Activated CD4-positive, alpha-beta T cell treated with anti-CD3 and anti-CD28 coated beads, Interleukin-2, amount 10 ng/mL, durations not matched to agents 24 days and 14 days (primary cell): ENCODE measurements at regions not wholly inside any gene's neighbourhood (a gene's known extent, or its start where the extent isn't known, plus 50 kb on each side); places are given as distances from the start of the nearest gene placed in this dataset.

Experiments used
- DNase-seq: peaks from one replicate; pipeline ENCODE4 v3.0.0; 2022
- H3K27ac Mint-ChIP-seq: one replicate; pipeline ENCODE4 v1.8.0; 2022; ENCODE audit warnings: mild to moderate bottlenecking, mixed read lengths
- H3K27me3 Mint-ChIP-seq: one replicate; pipeline ENCODE4 v1.8.0; 2022; ENCODE audit warnings: mixed read lengths
- H3K36me3 Mint-ChIP-seq: one replicate; pipeline ENCODE4 v1.8.0; 2022; ENCODE audit warnings: low read depth, mild to moderate bottlenecking, mixed read lengths
- H3K4me1 Mint-ChIP-seq: one replicate; pipeline ENCODE4 v1.8.0; 2021; ENCODE audit warnings: mixed read lengths
- H3K4me3 Mint-ChIP-seq: one replicate; pipeline ENCODE4 v1.8.0; 2022; ENCODE audit warnings: mild to moderate bottlenecking, moderate library complexity, mixed read lengths
- H3K9me3 Mint-ChIP-seq: one replicate; pipeline ENCODE4 v1.8.0; 2021; ENCODE audit warnings: mixed read lengths
- intact Hi-C: fragments of 100-400 bp; cut with micrococcal nuclease; formaldehyde crosslinking; loops from one replicate; pipeline ENCODE4 v1.15.1; 2023

DNA sequence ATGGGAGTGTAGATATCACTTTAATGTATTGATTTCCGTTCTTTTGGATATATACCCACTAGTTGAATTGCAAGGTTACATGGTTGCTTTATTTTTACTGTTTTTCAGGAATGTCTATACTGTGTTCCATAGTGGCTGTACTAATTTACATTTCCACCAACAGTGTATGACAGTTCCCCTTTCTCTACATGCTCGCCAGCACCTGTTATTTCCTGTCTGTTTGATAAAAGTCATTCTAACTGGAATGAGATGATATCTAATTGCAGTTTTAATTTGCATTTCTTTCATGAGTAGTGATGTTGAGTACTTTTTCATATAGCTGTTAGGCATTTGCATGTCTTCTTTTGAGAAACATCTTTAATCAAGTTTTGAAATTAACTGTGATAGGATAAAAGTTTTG is 818.6 kb downstream of the SLITRK6 start:
- no peak overlapping the region for H3K4me3 Mint-ChIP-seq
- no peak overlapping the region for H3K27ac Mint-ChIP-seq
- no peaks in the 10 kb centered on the region for H3K4me1 Mint-ChIP-seq
- no peak for DNase-seq
- intact Hi-C loops: no loop called here
- no peaks in the 10 kb centered on the region for H3K27me3 Mint-ChIP-seq
- H3K9me3 Mint-ChIP-seq: no peaks in the 10 kb centered on the region
- H3K36me3 Mint-ChIP-seq: no peaks in the 10 kb centered on the region

DNA sequence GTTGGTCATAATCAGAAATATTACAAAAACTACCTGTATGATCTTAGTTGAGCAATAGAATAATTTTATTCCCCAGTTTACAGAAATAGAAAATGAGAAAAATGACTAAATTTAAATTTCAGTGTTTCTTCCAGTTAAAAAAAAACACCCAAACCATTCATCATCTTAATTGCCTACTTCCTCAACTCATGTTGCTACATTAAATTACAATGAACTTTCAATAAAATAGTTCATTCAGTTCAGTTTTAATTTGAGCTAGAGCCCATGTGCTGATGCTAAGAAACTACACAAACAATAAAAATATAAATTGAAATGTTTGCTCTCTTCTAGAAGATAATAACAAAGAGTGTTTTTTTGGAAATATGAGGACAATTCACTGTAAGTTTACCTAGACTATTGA is 820.4 kb downstream of the SLITRK6 start:
- no peak overlapping the region for H3K27ac Mint-ChIP-seq
- H3K4me1 Mint-ChIP-seq: no peaks in the 10 kb centered on the region

DNA sequence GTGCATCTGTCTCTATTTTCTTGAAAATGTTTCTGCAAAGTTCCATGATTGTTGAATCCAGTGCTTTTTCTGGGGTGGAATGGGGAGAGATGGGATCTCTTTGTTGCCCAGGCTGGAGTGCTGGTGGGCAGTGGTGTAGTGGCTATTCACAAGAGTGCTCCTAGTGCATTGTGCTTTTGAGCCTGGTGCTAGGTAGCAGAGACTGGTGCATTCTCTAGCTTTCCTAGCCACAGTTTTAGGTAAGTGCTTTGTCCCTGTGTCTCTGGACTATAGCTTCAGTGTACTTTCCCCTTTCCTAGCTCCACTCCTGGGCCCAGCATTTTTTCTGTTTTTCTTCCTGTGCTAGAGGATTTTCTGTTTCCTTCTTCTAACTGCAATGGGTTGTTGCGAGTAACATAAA is 825.6 kb downstream of the SLITRK6 start:
- Mint-ChIP-seq H3K9me3 (no peaks in the 10 kb centered on the region), H3K4me1 (no peaks in the 10 kb centered on the region), H3K36me3 (no peaks in the 10 kb centered on the region), H3K27ac (no peak overlapping the region), H3K27me3 (no peaks in the 10 kb centered on the region), H3K4me3 (no peak overlapping the region)
- intact Hi-C loops: no loop called here
- DNase-seq: no peak

More for the DNA sequence above, 820.4 kb downstream of the SLITRK6 start:
- no peak for DNase-seq
- no peaks in the 10 kb centered on the region for H3K36me3 Mint-ChIP-seq
- H3K9me3 Mint-ChIP-seq: no peaks in the 10 kb centered on the region
- intact Hi-C loops: loop anchor here (5.0 kb wide), 1 partner anchor 333 kb away; no protein-coding TSS in a partner anchor
- H3K4me3 Mint-ChIP-seq: no peak overlapping the region
- H3K27me3 Mint-ChIP-seq: no peaks in the 10 kb centered on the region

DNA sequence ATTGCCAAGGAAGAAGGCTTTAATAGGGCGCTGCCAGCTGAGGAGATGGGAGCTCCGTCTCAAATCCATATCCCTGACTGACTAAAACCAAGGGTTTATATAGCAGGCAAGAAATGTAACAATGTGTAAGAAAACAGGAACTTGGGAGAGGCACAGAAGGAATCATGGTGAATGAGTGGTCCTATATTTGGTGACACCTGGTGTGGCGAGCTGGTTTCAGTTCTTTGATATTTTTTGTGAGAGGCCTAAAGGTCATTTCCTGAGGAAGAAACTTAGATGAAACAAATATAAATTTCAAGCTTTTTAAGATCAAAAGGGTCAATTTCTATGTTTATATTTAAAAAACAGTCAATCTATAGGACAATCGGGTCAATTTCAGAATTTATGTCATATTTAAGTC is 826.3 kb downstream of the SLITRK6 start:
- H3K27ac Mint-ChIP-seq: no peak overlapping the region
- H3K4me3 Mint-ChIP-seq: no peak overlapping the region
- DNase-seq: no peak
- H3K9me3 Mint-ChIP-seq: no peaks in the 10 kb centered on the region
- H3K27me3 Mint-ChIP-seq: no peaks in the 10 kb centered on the region
- H3K36me3 Mint-ChIP-seq: no peaks in the 10 kb centered on the region
- intact Hi-C loops: no loop called here
- H3K4me1 Mint-ChIP-seq: no peaks in the 10 kb centered on the region

DNA sequence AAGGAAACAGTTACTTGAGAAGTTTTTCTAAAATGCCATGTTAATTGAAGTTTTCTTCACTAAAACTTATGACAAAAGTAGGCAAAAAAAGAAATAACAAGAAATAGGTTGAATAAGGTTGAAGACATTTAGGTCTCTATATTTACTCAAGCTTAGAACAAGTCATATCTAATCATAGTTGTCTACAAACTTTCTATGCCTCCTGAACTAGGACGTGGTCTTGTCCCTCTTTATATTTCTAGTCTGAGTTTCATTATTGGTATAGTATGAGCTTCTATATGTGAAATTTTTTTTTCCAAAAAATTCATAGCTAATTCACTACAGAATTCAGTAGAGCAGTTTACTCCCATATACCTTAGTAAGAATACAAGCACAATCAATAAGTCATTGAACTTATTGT is 836.4 kb downstream of the SLITRK6 start:
- DNase-seq: no peak
- no peak overlapping the region for H3K27ac Mint-ChIP-seq
- no peaks in the 10 kb centered on the region for H3K4me1 Mint-ChIP-seq
- intact Hi-C loops: no loop called here
- H3K36me3 Mint-ChIP-seq: no peaks in the 10 kb centered on the region
- H3K4me3 Mint-ChIP-seq: no peak overlapping the region
- no peaks in the 10 kb centered on the region for H3K27me3 Mint-ChIP-seq
- no peaks in the 10 kb centered on the region for H3K9me3 Mint-ChIP-seq

DNA sequence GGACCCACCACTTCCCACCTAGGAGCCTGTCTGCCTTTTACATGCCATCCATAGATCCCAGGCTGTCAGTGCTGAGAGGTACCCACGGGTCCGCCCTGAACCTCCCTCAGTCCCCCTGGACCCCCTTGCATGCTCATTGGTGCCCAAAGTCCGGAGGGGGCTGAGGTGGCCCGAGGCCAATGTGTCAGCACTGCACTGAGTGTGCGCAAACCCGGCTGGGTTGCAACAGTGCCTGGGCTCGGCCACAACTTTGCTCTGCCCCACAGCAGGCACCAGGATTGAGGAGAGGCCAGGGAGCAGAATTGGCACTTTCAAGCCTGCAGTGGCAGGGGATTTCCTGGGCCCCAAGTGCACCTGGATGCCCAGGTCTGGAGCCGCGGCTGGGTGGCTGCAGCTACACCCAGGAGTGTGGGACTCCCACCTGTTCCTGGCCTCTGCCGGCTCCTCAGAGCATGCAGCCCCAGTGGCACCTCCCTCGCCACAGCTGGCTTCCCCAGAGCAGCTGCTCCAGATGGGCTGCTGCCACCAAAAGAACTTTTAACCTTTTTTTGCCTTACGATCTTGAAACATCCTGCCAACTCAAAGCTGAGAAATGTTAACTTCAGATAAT is 837.0 kb downstream of the SLITRK6 start:
- H3K4me1 Mint-ChIP-seq: no peaks in the 10 kb centered on the region
- intact Hi-C loops: no loop called here
- no peaks in the 10 kb centered on the region for H3K27me3 Mint-ChIP-seq
- H3K27ac Mint-ChIP-seq: no peak overlapping the region
- H3K36me3 Mint-ChIP-seq: no peaks in the 10 kb centered on the region
- H3K9me3 Mint-ChIP-seq: no peaks in the 10 kb centered on the region
- no peak for DNase-seq
- no peak overlapping the region for H3K4me3 Mint-ChIP-seq

DNA sequence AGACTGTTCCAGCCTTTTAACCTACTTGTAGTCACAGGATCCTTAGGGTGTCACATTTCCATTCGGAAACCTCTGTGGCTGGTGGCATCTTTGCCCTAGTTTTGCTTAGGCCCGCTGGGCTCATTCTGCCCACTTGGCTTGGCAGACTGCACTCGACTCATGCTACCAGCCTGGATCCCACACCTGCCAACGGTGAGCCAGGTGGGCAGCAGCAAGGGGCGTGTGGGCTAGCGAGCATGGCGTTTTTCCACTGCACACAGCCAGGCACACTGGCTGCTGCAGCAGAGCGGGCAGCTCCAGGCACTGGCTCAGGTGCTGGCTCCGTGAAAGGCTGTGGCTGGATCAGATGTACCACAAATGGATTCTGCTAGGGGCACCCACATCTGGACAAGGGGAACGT is 838.2 kb downstream of the SLITRK6 start:
- Mint-ChIP-seq H3K27me3 (no peaks in the 10 kb centered on the region), H3K4me1 (no peaks in the 10 kb centered on the region), H3K4me3 (no peak overlapping the region), H3K36me3 (no peaks in the 10 kb centered on the region), H3K9me3 (no peaks in the 10 kb centered on the region), H3K27ac (no peak overlapping the region)
- intact Hi-C loops: no loop called here
- no peak for DNase-seq

DNA sequence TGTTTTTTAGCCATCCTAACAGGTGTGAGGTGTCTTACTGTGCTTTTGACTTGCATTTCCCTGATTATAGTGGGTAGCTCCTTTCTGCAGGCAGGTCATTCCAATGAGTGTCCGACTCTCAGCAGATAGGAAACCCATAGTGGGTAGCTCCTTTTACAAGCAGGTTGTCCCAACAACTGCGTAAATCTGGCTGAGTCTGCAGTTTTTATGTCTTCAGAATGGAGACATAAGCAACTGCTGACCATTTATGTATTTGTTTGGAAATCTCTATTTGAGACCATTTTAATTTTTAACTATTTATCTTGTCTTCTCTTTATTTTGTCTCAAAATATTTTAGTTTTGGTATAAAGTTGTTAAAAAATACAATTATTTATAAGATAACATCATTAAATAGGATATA is 839.4 kb downstream of the SLITRK6 start:
- Mint-ChIP-seq H3K27me3 (no peaks in the 10 kb centered on the region), H3K9me3 (no peaks in the 10 kb centered on the region), H3K4me1 (no peaks in the 10 kb centered on the region), H3K36me3 (no peaks in the 10 kb centered on the region), H3K27ac (no peak overlapping the region), H3K4me3 (no peak overlapping the region)
- intact Hi-C loops: no loop called here
- DNase-seq: no peak

DNA sequence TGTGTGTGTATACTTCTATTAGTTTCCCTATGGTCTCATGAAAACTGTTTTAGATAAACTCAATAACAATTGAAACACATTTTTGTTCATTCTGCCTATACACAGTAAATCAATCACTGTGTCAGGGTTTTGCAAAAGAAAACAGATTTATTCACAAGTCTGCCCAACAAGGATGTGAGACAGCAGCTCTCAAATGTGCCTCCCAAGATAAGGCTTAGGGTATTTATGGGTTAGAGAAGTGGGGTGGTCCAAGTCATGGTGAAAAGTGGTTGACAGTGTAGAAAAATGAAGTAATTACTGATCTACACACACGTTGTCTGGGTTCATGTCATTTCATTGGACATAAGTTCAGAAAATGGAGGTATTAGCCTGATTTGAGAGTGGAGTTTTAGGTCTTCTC is 844.6 kb downstream of the SLITRK6 start:
- intact Hi-C loops: no loop called here
- Mint-ChIP-seq H3K27me3 (no peaks in the 10 kb centered on the region), H3K27ac (no peak overlapping the region), H3K9me3 (peaks cover 3% of the 10 kb centered on the region), H3K4me1 (no peaks in the 10 kb centered on the region), H3K36me3 (no peaks in the 10 kb centered on the region), H3K4me3 (no peak overlapping the region)
- no peak for DNase-seq

DNA sequence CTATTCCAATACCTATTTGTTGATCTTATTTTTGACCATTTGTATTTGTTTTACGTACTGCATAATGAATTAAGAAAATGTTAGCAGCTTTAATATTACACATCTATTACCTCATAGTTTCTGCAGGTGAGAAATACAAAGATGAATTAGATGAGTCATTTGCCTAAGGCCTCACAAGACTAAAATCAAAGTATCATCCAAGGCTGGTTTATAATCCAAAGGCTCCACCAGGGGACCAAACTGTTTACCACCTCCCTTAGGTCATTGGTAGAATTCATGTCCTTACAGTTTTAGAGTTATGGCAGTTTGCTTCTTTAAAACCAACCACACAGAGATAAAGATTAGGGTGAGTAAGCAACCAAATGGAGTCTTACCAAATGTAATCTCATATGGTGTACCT is 848.1 kb downstream of the SLITRK6 start:
- Mint-ChIP-seq H3K4me3 (no peak overlapping the region), H3K36me3 (no peaks in the 10 kb centered on the region), H3K9me3 (peaks cover 3% of the 10 kb centered on the region), H3K27ac (no peak overlapping the region), H3K27me3 (no peaks in the 10 kb centered on the region), H3K4me1 (no peaks in the 10 kb centered on the region)
- intact Hi-C loops: no loop called here
- DNase-seq: no peak

DNA sequence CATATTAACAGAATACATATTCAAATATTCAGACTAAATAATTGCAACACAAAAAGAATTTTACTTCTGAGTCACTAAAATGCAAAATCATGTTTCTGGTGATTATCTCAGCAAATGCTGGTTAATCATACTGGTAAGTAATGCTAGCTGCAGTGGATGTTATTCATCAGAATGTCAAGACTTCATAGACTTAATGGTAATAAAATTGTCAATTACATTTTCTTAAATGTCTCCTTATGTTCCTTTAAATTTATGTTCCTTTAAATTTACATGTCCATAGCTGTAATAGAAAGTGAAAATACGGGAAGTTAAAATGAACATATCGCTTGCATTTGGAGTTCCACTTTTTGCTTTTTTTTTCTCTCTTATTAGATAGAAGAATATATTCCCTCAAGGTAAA is 853.0 kb downstream of the SLITRK6 start:
- H3K27me3 Mint-ChIP-seq: no peaks in the 10 kb centered on the region
- H3K27ac Mint-ChIP-seq: no peak overlapping the region
- no peak for DNase-seq
- no peaks in the 10 kb centered on the region for H3K4me1 Mint-ChIP-seq
- intact Hi-C loops: no loop called here
- no peak overlapping the region for H3K4me3 Mint-ChIP-seq
- no peaks in the 10 kb centered on the region for H3K36me3 Mint-ChIP-seq
- peaks cover 3% of the 10 kb centered on the region for H3K9me3 Mint-ChIP-seq

DNA sequence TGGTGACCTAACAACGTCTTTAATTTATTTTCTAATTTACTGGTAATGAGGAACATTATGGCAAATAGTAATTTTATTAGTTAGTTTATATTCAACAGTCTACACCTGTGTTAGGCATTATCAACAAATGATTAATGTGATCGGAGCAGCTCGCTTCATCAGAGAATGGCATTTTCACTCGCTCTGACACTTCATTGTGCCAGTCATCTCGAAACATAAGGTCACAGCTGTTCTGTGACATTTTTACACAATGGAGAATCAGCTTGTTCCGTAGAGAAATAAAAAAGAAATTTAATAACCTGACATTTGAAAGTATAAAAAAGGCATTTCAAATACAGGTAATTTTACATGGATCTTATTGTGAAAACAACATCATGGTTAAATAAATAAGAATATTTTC is 858.4 kb downstream of the SLITRK6 start:
- no peak for DNase-seq
- Mint-ChIP-seq H3K4me3 (no peak overlapping the region), H3K27ac (no peak overlapping the region), H3K27me3 (no peaks in the 10 kb centered on the region), H3K4me1 (no peaks in the 10 kb centered on the region), H3K9me3 (no peaks in the 10 kb centered on the region), H3K36me3 (no peaks in the 10 kb centered on the region)
- intact Hi-C loops: no loop called here

DNA sequence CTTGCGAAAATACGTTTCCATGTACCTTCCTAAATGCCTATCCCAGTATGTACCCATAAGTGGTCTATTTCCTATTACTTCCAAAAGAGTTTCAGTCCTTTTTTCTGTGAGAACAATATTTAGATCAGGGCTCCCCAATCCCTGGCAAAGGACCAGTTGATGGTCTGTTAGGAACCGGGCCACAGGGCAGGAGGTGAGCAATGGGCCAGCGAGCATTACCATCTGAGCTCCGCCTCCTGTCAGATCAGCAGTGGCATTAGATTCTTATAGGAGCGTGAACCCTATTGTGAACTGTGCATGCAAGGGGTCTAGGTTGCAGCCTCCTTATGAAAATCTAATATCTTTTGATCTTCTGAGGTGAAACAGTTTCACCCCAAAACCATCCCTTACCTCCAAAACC is 859.1 kb downstream of the SLITRK6 start:
- no peaks in the 10 kb centered on the region for H3K9me3 Mint-ChIP-seq
- H3K27me3 Mint-ChIP-seq: no peaks in the 10 kb centered on the region
- DNase-seq: no peak
- H3K27ac Mint-ChIP-seq: no peak overlapping the region
- no peaks in the 10 kb centered on the region for H3K36me3 Mint-ChIP-seq
- no peak overlapping the region for H3K4me3 Mint-ChIP-seq
- no peaks in the 10 kb centered on the region for H3K4me1 Mint-ChIP-seq
- intact Hi-C loops: no loop called here

DNA sequence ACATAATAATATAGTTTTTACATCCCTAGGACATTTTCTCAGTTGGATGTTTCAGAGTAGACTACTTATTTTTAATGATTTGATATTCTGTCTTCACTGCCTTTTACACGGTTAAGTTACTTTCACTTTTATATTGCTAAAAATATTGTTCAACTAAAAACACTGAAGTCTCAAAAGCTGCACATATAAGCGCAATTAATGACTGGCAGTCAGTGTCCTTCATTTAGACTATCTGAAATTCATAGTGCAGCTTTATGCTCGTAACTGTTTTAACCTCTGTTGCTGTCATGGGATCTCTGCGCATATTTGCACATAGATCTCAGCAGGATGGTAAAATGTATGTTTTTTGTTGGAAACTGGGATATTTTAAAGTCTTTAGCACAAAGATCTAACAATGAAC is 864.3 kb downstream of the SLITRK6 start:
- Mint-ChIP-seq H3K4me3 (no peak overlapping the region), H3K27ac (no peak overlapping the region), H3K36me3 (no peaks in the 10 kb centered on the region), H3K9me3 (no peaks in the 10 kb centered on the region), H3K27me3 (no peaks in the 10 kb centered on the region), H3K4me1 (no peaks in the 10 kb centered on the region)
- intact Hi-C loops: no loop called here
- no peak for DNase-seq

DNA sequence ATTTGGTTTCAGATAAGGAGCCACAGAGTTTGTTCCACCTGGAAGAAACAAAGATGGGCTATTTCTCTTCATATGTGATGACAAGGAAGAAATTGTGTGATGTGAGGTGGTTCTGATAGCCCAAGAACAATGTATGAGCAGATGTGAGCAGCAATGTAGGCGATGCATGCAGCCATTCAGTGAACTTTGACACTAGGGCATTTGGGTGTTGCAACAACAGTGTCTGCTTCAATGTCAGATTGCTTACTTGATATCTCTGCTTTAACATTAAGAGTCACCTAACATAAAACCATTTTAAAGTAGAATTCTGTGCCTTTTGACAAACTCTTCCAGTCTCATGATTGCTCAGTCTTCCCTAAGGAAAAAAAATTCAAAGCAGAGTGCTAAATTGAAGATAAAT is 865.4 kb downstream of the SLITRK6 start:
- Mint-ChIP-seq H3K27ac (no peak overlapping the region), H3K9me3 (no peaks in the 10 kb centered on the region), H3K4me3 (no peak overlapping the region), H3K4me1 (no peaks in the 10 kb centered on the region), H3K27me3 (no peaks in the 10 kb centered on the region), H3K36me3 (no peaks in the 10 kb centered on the region)
- intact Hi-C loops: no loop called here
- no peak for DNase-seq
